ENCODE measurements at regions not wholly inside any gene's neighbourhood (a gene's known extent, or its start where the extent isn't known, plus 50 kb on each side); places are given as distances from the start of the nearest gene placed in this dataset.

DNA sequence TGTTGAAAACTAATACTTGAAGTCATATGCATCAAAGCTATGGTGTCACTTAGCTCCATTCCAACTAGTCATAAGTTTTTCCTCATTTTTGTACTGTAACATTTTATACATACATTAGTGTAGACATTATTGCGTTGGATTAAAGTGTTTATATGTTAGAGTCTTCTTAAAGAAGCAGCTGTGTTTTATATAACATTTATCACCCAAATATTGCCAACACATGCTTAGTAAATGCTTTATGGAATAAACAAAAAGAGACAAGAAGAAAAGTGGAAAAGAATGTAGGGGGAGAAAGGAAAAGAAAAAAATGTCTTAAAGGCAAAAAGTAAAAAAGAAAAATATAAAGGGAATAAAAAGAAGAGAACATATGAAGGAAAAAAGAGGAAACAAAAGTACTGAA lies 1314.3 kb upstream of the CELF4 start (continued):
- TF ChIP-seq CREM (IDR thresholded peaks at IDR 0.05; ENCODE audit: low read depth) (no peak), ATF7 (IDR thresholded peaks at IDR 0.05; ENCODE audit: low read depth) (no peak), HCFC1 (IDR thresholded peaks at IDR 0.05; ENCODE audit: low read length) (no peak), NFXL1 (IDR thresholded peaks at IDR 0.05; ENCODE audit: borderline replicate concordance) (no peak), RELA (IDR thresholded peaks at IDR 0.05; ENCODE audit: borderline replicate concordance, partially characterized antibody) (no peak)
- TF ChIP-seq, protein P1, sequence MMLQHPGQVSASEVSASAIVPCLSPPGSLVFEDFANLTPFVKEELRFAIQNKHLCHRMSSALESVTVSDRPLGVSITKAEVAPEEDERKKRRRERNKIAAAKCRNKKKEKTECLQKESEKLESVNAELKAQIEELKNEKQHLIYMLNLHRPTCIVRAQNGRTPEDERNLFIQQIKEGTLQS (IDR thresholded peaks at IDR 0.05; ENCODE audit: borderline replicate concordance, extremely low read depth, low read depth, low read length), result no peak
- TF ChIP-seq, protein P2, sequence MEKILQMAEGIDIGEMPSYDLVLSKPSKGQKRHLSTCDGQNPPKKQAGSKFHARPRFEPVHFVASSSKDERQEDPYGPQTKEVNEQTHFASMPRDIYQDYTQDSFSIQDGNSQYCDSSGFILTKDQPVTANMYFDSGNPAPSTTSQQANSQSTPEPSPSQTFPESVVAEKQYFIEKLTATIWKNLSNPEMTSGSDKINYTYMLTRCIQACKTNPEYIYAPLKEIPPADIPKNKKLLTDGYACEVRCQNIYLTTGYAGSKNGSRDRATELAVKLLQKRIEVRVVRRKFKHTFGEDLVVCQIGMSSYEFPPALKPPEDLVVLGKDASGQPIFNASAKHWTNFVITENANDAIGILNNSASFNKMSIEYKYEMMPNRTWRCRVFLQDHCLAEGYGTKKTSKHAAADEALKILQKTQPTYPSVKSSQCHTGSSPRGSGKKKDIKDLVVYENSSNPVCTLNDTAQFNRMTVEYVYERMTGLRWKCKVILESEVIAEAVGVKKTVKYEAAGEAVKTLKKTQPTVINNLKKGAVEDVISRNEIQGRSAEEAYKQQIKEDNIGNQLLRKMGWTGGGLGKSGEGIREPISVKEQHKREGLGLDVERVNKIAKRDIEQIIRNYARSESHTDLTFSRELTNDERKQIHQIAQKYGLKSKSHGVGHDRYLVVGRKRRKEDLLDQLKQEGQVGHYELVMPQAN (conservative IDR thresholded peaks at IDR 0.05), result no peak

DNA sequence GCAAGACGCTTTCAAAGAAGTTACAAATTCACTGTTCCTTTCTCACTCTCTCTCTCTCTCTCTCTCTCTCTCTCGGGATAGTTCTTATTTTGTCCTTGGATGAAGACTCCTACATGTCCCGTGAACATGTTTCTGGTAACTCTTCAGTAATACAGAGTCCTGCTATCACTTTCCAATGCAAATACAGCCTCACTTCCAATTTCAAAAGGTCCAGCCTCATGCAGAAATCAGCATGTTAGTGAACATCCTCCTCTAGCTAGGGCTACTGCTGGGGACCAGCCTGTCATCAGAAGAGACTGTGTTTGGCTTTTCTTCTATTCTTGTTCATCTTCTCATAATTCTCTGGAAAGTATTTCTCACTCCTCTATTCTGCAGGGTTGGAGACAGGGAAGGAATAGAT lies 1306.7 kb upstream of the CELF4 start:
- H3K79me2 ChIP-seq (ENCODE audit: control insufficient read depth, insufficient read depth, low read length), result no peaks in the 10 kb centered on the region
- no peak overlapping the region for H3K27ac ChIP-seq (ENCODE audit: control insufficient read depth, insufficient read depth)
- no peak overlapping the region for H3K4me2 ChIP-seq (ENCODE audit: control insufficient read depth, insufficient read depth)
- no peak for FAIRE-seq
- no peaks in the 10 kb centered on the region for H3K9me3 ChIP-seq (replicated peaks; ENCODE audit: control insufficient read depth, insufficient read depth, low read length)
- intact Hi-C loops (cut with micrococcal nuclease; ENCODE audit: unreplicated experiment), result no loop called here
- ChIA-PET POLR2A (no interaction called here), CTCF (no interaction called here), RAD21 (ENCODE audit: unreplicated experiment) (no interaction called here), SMC1A (ENCODE audit: uncharacterized antibody, unreplicated experiment) (no interaction called here)
- no peak overlapping the region for H3K9ac ChIP-seq (ENCODE audit: control insufficient read depth, insufficient read depth, low read length)
- no peak overlapping the region for H2AFZ ChIP-seq (ENCODE audit: control insufficient read depth, low read depth, low read length)
- no peak for DNase-seq (ENCODE audit: low read depth, low spot score)
- in situ Hi-C loops (cut with MboI), result no loop called here
- TF ChIP-seq POU2F2 (IDR thresholded peaks at IDR 0.05; ENCODE audit: borderline replicate concordance, low read depth, low read length) (no peak), MTA3 (IDR thresholded peaks at IDR 0.05; ENCODE audit: borderline replicate concordance, low read length) (no peak), NBN (IDR thresholded peaks at IDR 0.05) (no peak), SMC3 (IDR thresholded peaks at IDR 0.05; ENCODE audit: borderline replicate concordance, low read length) (no peak), SPI1 (IDR thresholded peaks at IDR 0.05; ENCODE audit: borderline replicate concordance, insufficient read depth, low read depth, low read length) (no peak)
- TF ChIP-seq, protein P3, sequence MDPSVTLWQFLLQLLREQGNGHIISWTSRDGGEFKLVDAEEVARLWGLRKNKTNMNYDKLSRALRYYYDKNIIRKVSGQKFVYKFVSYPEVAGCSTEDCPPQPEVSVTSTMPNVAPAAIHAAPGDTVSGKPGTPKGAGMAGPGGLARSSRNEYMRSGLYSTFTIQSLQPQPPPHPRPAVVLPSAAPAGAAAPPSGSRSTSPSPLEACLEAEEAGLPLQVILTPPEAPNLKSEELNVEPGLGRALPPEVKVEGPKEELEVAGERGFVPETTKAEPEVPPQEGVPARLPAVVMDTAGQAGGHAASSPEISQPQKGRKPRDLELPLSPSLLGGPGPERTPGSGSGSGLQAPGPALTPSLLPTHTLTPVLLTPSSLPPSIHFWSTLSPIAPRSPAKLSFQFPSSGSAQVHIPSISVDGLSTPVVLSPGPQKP (IDR thresholded peaks at IDR 0.05; ENCODE audit: low read depth, low read length), result no peak
- WGBS (ENCODE audit: insufficient coverage, insufficient replicate concordance, low lambda C conversion rate, missing lambda C conversion rate), result 36% methylated on average over 2 of the region's 3 CpGs
- no peaks in the 10 kb centered on the region for H3K36me3 ChIP-seq (ENCODE audit: control insufficient read depth in 2 of 2, insufficient read depth in 2 of 2, low read length in 1 of 2)
- H3K4me3 ChIP-seq, result no peak overlapping the region
- H3K4me1 ChIP-seq (ENCODE audit: control insufficient read depth, insufficient read depth, low read length), result no peaks in the 10 kb centered on the region
- H3K27me3 ChIP-seq (replicated peaks in 1 of 2; ENCODE audit: control insufficient read depth in 2 of 2, insufficient read depth in 2 of 2, low read length in 1 of 2), result no peaks in the 10 kb centered on the region
- ATAC-seq, result no peak
- no TSS peak for BruUV-seq (replicated peaks)
- H4K20me1 ChIP-seq (ENCODE audit: control insufficient read depth, insufficient read depth), result no peaks in the 10 kb centered on the region

All from GM12878 (cell line).